SU-DHL-6 (cell line): ENCODE measurements at regions not wholly inside any gene's neighbourhood (a gene's known extent, or its start where the extent isn't known, plus 50 kb on each side); places are given as distances from the start of the nearest gene placed in this dataset.

Experiments
- H2AFZ ChIP-seq: fragments of 200-600 bp; sonication (generic); 2 replicates; pipeline ENCODE4 v1.6.1; 2014; ENCODE audit warnings: low read depth, mild to moderate bottlenecking, moderate library complexity, mixed read lengths, antibody characterized with exemption, low read length; ENCODE audit not compliant: severe bottlenecking
- H3F3A ChIP-seq: fragments of 200-600 bp; shearing (Covaris generic); 2 replicates; pipeline ENCODE4 v1.6.0; 2016; ENCODE audit warnings: antibody characterized with exemption, mild to moderate bottlenecking; ENCODE audit not compliant: insufficient read depth
- H3K27ac ChIP-seq: fragments of 200-600 bp; sonication (generic); 2 replicates; pipeline ENCODE4 v1.5.1; 2016; ENCODE audit warnings: low read depth, mild to moderate bottlenecking, low read length, moderate library complexity, mixed read lengths
- H3K27me3 ChIP-seq: fragments of 200-600 bp; sonication (generic), shearing (Covaris generic); 2 replicates; pipeline ENCODE4 v1.6.0; 2014; ENCODE audit warnings: mild to moderate bottlenecking, low read length
- H3K36me3 ChIP-seq: fragments of 200-600 bp; sonication (generic); 2 replicates; pipeline ENCODE4 v1.6.1; 2014; ENCODE audit warnings: mild to moderate bottlenecking, low read length, mixed read lengths
- H3K4me2 ChIP-seq: fragments of 300-600, 200-600 bp; shearing (Covaris generic), sonication (generic); 2 replicates; pipeline ENCODE4 v1.6.0; 2014; ENCODE audit warnings: low read length, low read depth, mild to moderate bottlenecking; ENCODE audit not compliant: poor library complexity, severe bottlenecking
- H3K4me3 ChIP-seq: fragments of 200-600 bp; sonication (generic); 2 replicates; pipeline ENCODE4 v1.5.1; 2014; ENCODE audit warnings: antibody characterized with exemption, low read length, mild to moderate bottlenecking, mixed read lengths; ENCODE audit not compliant: insufficient read depth, poor library complexity, severe bottlenecking
- H3K79me2 ChIP-seq: fragments of 200-600 bp; sonication (generic); 2 replicates; pipeline ENCODE4 v1.6.1; 2014; ENCODE audit warnings: mild to moderate bottlenecking, low read length, moderate library complexity; ENCODE audit not compliant: insufficient read depth
- H3K9ac ChIP-seq: fragments of 200-600 bp; sonication (generic); 2 replicates; pipeline ENCODE4 v1.7.0; 2014; ENCODE audit warnings: mild to moderate bottlenecking, low read length
- H3K9me2 ChIP-seq: fragments of 200-600 bp; sonication (generic); replicated peaks from 2 replicates; pipeline ENCODE4 v1.6.1; 2014; ENCODE audit warnings: low read length; ENCODE audit not compliant: insufficient read depth
- H3K9me3 ChIP-seq: fragments of 200-600 bp; sonication (generic); 2 replicates; pipeline ENCODE4 v1.6.1; 2014; ENCODE audit warnings: low read length, mixed read lengths; ENCODE audit not compliant: insufficient read depth
- H4K20me1 ChIP-seq: fragments of 200-600 bp; sonication (generic); 2 replicates; pipeline ENCODE4 v1.6.1; 2014; ENCODE audit warnings: low read depth, mild to moderate bottlenecking, antibody characterized with exemption, low read length, moderate library complexity, mixed read lengths
- EZH2phosphoT487 ChIP-seq: fragments of 200-600 bp; sonication (generic), shearing (Covaris generic); conservative IDR thresholded peaks from 2 replicates; pipeline ENCODE4 v1.6.1; 2018; ENCODE audit warnings: mild to moderate bottlenecking, antibody characterized with exemption, low read length, moderate library complexity, mixed read lengths
- TF ChIP-seq, protein P1 (sequence below): fragments of 200-600 bp; sonication (generic); IDR thresholded peaks from one replicate; pipeline ENCODE4 v1.5.1; 2017; ENCODE audit warnings: antibody characterized with exemption, mild to moderate bottlenecking, low read length, moderate library complexity; ENCODE audit not compliant: insufficient read depth, poor library complexity, severe bottlenecking

- Histone ChIP-seq H3K27me3 (no peaks in the 10 kb centered on the region), H3K4me3 (no peak overlapping the region), H3K36me3 (no peaks in the 10 kb centered on the region), H3K27ac (no peak overlapping the region), H2AFZ (no peak overlapping the region), H3K79me2 (no peaks in the 10 kb centered on the region), H3F3A (no peaks in the 10 kb centered on the region), H3K9me2 (no peaks in the 10 kb centered on the region), H3K9me3 (0 out of 2 replicates have a peak, but pooled peaks cover under 1% of the 10 kb centered on the region), H3K9ac (no peak overlapping the region), H4K20me1 (no peaks in the 10 kb centered on the region), H3K4me2 (no peak overlapping the region)
- TF ChIP-seq, protein P1, sequence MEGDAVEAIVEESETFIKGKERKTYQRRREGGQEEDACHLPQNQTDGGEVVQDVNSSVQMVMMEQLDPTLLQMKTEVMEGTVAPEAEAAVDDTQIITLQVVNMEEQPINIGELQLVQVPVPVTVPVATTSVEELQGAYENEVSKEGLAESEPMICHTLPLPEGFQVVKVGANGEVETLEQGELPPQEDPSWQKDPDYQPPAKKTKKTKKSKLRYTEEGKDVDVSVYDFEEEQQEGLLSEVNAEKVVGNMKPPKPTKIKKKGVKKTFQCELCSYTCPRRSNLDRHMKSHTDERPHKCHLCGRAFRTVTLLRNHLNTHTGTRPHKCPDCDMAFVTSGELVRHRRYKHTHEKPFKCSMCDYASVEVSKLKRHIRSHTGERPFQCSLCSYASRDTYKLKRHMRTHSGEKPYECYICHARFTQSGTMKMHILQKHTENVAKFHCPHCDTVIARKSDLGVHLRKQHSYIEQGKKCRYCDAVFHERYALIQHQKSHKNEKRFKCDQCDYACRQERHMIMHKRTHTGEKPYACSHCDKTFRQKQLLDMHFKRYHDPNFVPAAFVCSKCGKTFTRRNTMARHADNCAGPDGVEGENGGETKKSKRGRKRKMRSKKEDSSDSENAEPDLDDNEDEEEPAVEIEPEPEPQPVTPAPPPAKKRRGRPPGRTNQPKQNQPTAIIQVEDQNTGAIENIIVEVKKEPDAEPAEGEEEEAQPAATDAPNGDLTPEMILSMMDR = no peak
- no peak for TF ChIP-seq EZH2phosphoT487
Observed at GRCh38 chr7:56250135-56250534, 133.9 kb upstream of the NUPR2 start.

GRCh38 chr7:56229631-56230030, 113.4 kb upstream of the NUPR2 start:
- Histone ChIP-seq H4K20me1 (no peaks in the 10 kb centered on the region), H3K9me3 (no peaks in the 10 kb centered on the region), H3K4me2 (no peak overlapping the region), H3K9ac (no peak overlapping the region), H3F3A (no peaks in the 10 kb centered on the region), H3K27ac (no peak overlapping the region), H3K9me2 (no peaks in the 10 kb centered on the region), H3K36me3 (no peaks in the 10 kb centered on the region), H3K79me2 (no peaks in the 10 kb centered on the region), H3K27me3 (no peaks in the 10 kb centered on the region), H2AFZ (no peak overlapping the region), H3K4me3 (no peak overlapping the region)
- TF ChIP-seq, protein P1 = no peak
- no peak for TF ChIP-seq EZH2phosphoT487

GRCh38 chr7:56222866-56223265, 106.6 kb upstream of the NUPR2 start:
- Histone ChIP-seq H3K79me2 (no peaks in the 10 kb centered on the region), H3K4me3 (no peak overlapping the region), H3K4me2 (no peak overlapping the region), H3K9me2 (no peaks in the 10 kb centered on the region), H4K20me1 (no peaks in the 10 kb centered on the region), H3K9me3 (no peaks in the 10 kb centered on the region), H3K9ac (no peak overlapping the region), H3F3A (no peaks in the 10 kb centered on the region), H2AFZ (no peak overlapping the region), H3K27me3 (0 out of 2 replicates have a peak, but pooled peaks cover 3% of the 10 kb centered on the region), H3K36me3 (no peaks in the 10 kb centered on the region), H3K27ac (no peak overlapping the region)
- TF ChIP-seq EZH2phosphoT487 = no peak
- TF ChIP-seq, protein P1 = no peak

DNA sequence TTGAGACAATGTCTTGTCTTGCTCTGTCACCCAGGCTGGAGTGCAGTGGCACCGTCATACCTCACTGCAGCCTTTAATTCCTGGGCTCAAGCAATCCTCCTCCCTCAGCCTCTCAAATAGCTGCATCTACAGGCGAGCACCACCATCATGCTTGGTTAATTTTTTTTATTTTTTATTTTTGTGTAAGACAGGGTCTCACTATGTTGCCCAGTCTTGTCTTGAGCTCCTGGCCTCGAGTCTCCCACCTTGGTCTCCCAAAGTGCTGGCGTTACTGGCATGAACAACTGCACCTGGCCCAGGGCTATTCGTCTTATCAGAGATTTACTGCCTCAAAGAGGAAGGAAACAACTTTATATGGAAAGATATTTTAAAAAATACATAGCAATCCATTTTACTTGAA, 102.8 kb upstream of the NUPR2 start:
- H3K4me3 ChIP-seq = no peak overlapping the region
- H3K79me2 ChIP-seq = no peaks in the 10 kb centered on the region
- no peaks in the 10 kb centered on the region for H3K36me3 ChIP-seq
- no peak overlapping the region for H2AFZ ChIP-seq
- H3K9ac ChIP-seq = no peak overlapping the region
- H3K27ac ChIP-seq = no peak overlapping the region
- H3K4me2 ChIP-seq = no peak overlapping the region
- peaks cover 12% of the 10 kb centered on the region; the same call in 1 of the 2 replicates for H3K9me3 ChIP-seq
- H3F3A ChIP-seq = no peaks in the 10 kb centered on the region
- no peak for TF ChIP-seq EZH2phosphoT487
- TF ChIP-seq, protein P1 = no peak
- H3K9me2 ChIP-seq = no peaks in the 10 kb centered on the region
- 0 out of 2 replicates have a peak, but pooled peaks cover 3% of the 10 kb centered on the region for H3K27me3 ChIP-seq
- no peaks in the 10 kb centered on the region for H4K20me1 ChIP-seq
